Activated CD8-positive, alpha-beta T cell treated with anti-CD3 and anti-CD28 coated beads for 36 hours (primary cell): ENCODE measurements at regions not wholly inside any gene's neighbourhood (a gene's known extent, or its start where the extent isn't known, plus 50 kb on each side); places are given as distances from the start of the nearest gene placed in this dataset.
"Not testable (repeated sequence)": the region's sequence is repeated elsewhere in the genome, so short reads cannot be mapped to it uniquely, and the experiment has no call there.

Experiments
- ATAC-seq: fragments of 200-7000 bp; cut with Tn5 transposase; one replicate; pipeline ENCODE4 v1.10.0; 2021; ENCODE audit warnings: mild to moderate bottlenecking, moderate library complexity
- CTCF ChIA-PET: fragments of 350-600 bp; sonication (Branson Sonifier 250); formaldehyde crosslinking; loops from one replicate; lab custom pipeline; 2021; ENCODE audit warnings: antibody characterized with exemption; lab: Charles Lee
- POLR2A ChIA-PET: fragments of 350-600 bp; sonication (Branson Sonifier 250); formaldehyde crosslinking; loops from one replicate; lab custom pipeline; 2021; ENCODE audit warnings: antibody characterized with exemption; lab: Charles Lee
- DNase-seq: peaks from one replicate; pipeline ENCODE4 v3.0.0-alpha.2; 2020
- H3K27ac Mint-ChIP-seq: one replicate; pipeline ENCODE4 v1.8.0; 2021; ENCODE audit warnings: mild to moderate bottlenecking, mixed read lengths
- H3K27me3 Mint-ChIP-seq: one replicate; pipeline ENCODE4 v1.8.0; 2021; ENCODE audit warnings: mixed read lengths
- H3K36me3 Mint-ChIP-seq: one replicate; pipeline ENCODE4 v1.8.0; 2021; ENCODE audit warnings: low read depth, mixed read lengths
- H3K4me1 Mint-ChIP-seq: one replicate; pipeline ENCODE4 v1.8.0; 2021; ENCODE audit warnings: low read depth, mixed read lengths
- H3K4me3 Mint-ChIP-seq: one replicate; pipeline ENCODE4 v1.8.0; 2021; ENCODE audit warnings: mild to moderate bottlenecking, moderate library complexity, mixed read lengths
- H3K9me3 Mint-ChIP-seq: one replicate; pipeline ENCODE4 v1.8.0; 2021; ENCODE audit warnings: mixed read lengths
- CTCF ChIP-seq: fragments of 200-600 bp; IDR thresholded peaks from one replicate; pipeline ENCODE4 v1.8.0; 2022; ENCODE audit warnings: antibody characterized with exemption, mild to moderate bottlenecking
- intact Hi-C: fragments of 100-400 bp; cut with micrococcal nuclease; formaldehyde crosslinking; loops from one replicate; pipeline ENCODE4 v1.10.0; 2022

- CTCF ChIA-PET, result no interaction called here
- Mint-ChIP-seq H3K4me3 (no peak overlapping the region), H3K27me3 (no peaks in the 10 kb centered on the region), H3K4me1 (no peaks in the 10 kb centered on the region), H3K36me3 (no peaks in the 10 kb centered on the region), H3K9me3 (peaks cover 6% of the 10 kb centered on the region), H3K27ac (no peak overlapping the region)
- DNase-seq (no peak), ATAC-seq (no peak)
- no peak for TF ChIP-seq CTCF
- POLR2A ChIA-PET, result no interaction called here
- intact Hi-C loops, result no loop called here
Observed at GRCh38 chr12:25404955-25405354, 148.1 kb downstream of the LMNTD1 start.

- Mint-ChIP-seq H3K9me3 (peaks cover 6% of the 10 kb centered on the region), H3K4me1 (no peaks in the 10 kb centered on the region), H3K36me3 (no peaks in the 10 kb centered on the region), H3K4me3 (no peak overlapping the region), H3K27ac (no peak overlapping the region), H3K27me3 (no peaks in the 10 kb centered on the region)
- TF ChIP-seq CTCF, result no peak
- intact Hi-C loops, result no loop called here
- DNase-seq, result no peak
- CTCF ChIA-PET, result no interaction called here
- POLR2A ChIA-PET, result no interaction called here
- no peak for ATAC-seq
Observed at GRCh38 chr12:25401547-25402345, 151.0 kb upstream of the KRAS start.

- CTCF ChIA-PET, result no interaction called here
- Mint-ChIP-seq H3K27me3 (peaks cover 3% of the 10 kb centered on the region), H3K36me3 (no peaks in the 10 kb centered on the region), H3K4me3 (no peak overlapping the region), H3K9me3 (peaks cover 6% of the 10 kb centered on the region), H3K4me1 (no peaks in the 10 kb centered on the region), H3K27ac (no peak overlapping the region)
- no peak for DNase-seq
- ATAC-seq, result no peak
- intact Hi-C loops, result no loop called here
- TF ChIP-seq CTCF, result no peak
- POLR2A ChIA-PET, result no interaction called here
Observed at GRCh38 chr12:25397001-25397400, 146.3 kb upstream of the KRAS start.

- no peak for ATAC-seq
- POLR2A ChIA-PET, result no interaction called here
- no peak overlapping the region for H3K4me3 Mint-ChIP-seq
Observed at GRCh38 chr12:25395227-25395626, 144.5 kb upstream of the KRAS start.

GRCh38 chr12:25394775-25395174, 144.0 kb upstream of the KRAS start:
- H3K36me3 Mint-ChIP-seq, intact Hi-C loops, DNase-seq, ATAC-seq, H3K27me3 Mint-ChIP-seq, H3K9me3 Mint-ChIP-seq, H3K4me1 Mint-ChIP-seq, POLR2A ChIA-PET, H3K4me3 Mint-ChIP-seq, H3K27ac Mint-ChIP-seq: not testable (repeated sequence)
- CTCF ChIA-PET, result interaction anchor here (0.9 kb wide), 1 partner anchor 18 kb away, joined by 3 read pairs; no protein-coding TSS in a partner anchor

More at GRCh38 chr12:25395227-25395626, 144.5 kb upstream of the KRAS start:
- Mint-ChIP-seq H3K4me1 (no peaks in the 10 kb centered on the region), H3K9me3 (no peaks in the 10 kb centered on the region), H3K27me3 (peaks cover 3% of the 10 kb centered on the region), H3K36me3 (no peaks in the 10 kb centered on the region), H3K27ac (no peak overlapping the region)
- DNase-seq, result no peak
- intact Hi-C loops, result no loop called here
- CTCF ChIA-PET, result interaction anchor here (0.9 kb wide), 1 partner anchor 19 kb away, joined by 3 read pairs; no protein-coding TSS in a partner anchor
- no peak for TF ChIP-seq CTCF
